Right atrium auricular region (tissue), 2 donors: ENCODE measurements at regions not wholly inside any gene's neighbourhood (a gene's known extent, or its start where the extent isn't known, plus 50 kb on each side); places are given as distances from the start of the nearest gene placed in this dataset.
"Not testable (repeated sequence)": the region's sequence is repeated elsewhere in the genome, so short reads cannot be mapped to it uniquely, and the experiment has no call there.

ENCODE experiments used
- DNase-seq: peaks from one replicate; pipeline ENCODE4 v3.0.0-alpha.2; 2019; ENCODE audit warnings: low spot score
- H3K27ac ChIP-seq, 2 donors: fragments of 200-600 bp; sonication (generic); 1 replicate in 1 of 2; 2 replicates in 1 of 2; pipeline ENCODE4 v1.5.1; 2016 to 2019
- H3K27me3 ChIP-seq, 2 donors: fragments of 200-600 bp; sonication (generic); one replicate each; pipeline versions ENCODE4 v1.5.1 to v1.6.0; 2017 to 2019
- H3K36me3 ChIP-seq: fragments of 200-600 bp; sonication (generic); one replicate; pipeline ENCODE4 v1.5.1; 2016
- H3K4me1 ChIP-seq, 2 donors: fragments of 200-600 bp; sonication (generic); one replicate each; pipeline versions ENCODE4 v1.5.1 to v1.6.0; 2017 to 2019
- H3K4me3 ChIP-seq, 2 donors: fragments of 200-600 bp; sonication (generic); 1 replicate in 1 of 2; 2 replicates in 1 of 2; pipeline ENCODE4 v1.5.1; 2017 to 2019; ENCODE audit warnings: mild to moderate bottlenecking in 1 of 2, moderate library complexity in 1 of 2
- H3K9me3 ChIP-seq, 2 donors: fragments of 200-600 bp; sonication (generic); one replicate each; pipeline ENCODE4 v1.5.1; 2019
- TF ChIP-seq, protein P1 (sequence below), 2 donors: fragments of 200-600 bp; sonication (generic); IDR thresholded peaks; one replicate each; pipeline ENCODE4 v1.5.1; 2019; ENCODE audit warnings: antibody characterized with exemption in 2 of 2

DNA sequence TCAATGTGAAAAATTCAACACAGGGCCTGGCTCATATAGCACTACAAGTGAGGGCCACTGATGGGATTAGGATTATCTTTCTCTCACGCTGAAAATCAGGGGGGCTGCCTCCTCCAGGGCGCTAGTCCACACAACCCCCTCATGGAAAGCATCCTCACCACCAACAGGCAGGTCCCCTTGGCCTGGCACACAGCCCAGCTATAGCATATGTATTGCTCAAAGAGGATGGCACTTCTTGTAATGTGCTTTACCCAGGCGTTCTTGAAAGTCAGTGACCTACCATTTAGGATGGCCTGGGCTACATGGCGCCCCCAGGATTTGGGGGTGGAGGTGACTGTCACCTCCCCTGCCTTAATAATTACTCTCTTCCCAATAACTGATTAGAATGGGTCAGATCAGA is 71.0 kb upstream of the LSM6 start:
- Histone ChIP-seq H3K36me3 (no peaks in the 10 kb centered on the region), H3K4me1 (no peaks in the 10 kb centered on the region), H3K27me3 (no peaks in the 10 kb centered on the region), H3K27ac (no peak overlapping the region), H3K9me3 (no peaks in the 10 kb centered on the region), H3K4me3 (no peak overlapping the region)
- no peak for DNase-seq
- TF ChIP-seq, protein P1, sequence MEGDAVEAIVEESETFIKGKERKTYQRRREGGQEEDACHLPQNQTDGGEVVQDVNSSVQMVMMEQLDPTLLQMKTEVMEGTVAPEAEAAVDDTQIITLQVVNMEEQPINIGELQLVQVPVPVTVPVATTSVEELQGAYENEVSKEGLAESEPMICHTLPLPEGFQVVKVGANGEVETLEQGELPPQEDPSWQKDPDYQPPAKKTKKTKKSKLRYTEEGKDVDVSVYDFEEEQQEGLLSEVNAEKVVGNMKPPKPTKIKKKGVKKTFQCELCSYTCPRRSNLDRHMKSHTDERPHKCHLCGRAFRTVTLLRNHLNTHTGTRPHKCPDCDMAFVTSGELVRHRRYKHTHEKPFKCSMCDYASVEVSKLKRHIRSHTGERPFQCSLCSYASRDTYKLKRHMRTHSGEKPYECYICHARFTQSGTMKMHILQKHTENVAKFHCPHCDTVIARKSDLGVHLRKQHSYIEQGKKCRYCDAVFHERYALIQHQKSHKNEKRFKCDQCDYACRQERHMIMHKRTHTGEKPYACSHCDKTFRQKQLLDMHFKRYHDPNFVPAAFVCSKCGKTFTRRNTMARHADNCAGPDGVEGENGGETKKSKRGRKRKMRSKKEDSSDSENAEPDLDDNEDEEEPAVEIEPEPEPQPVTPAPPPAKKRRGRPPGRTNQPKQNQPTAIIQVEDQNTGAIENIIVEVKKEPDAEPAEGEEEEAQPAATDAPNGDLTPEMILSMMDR (IDR thresholded peaks at IDR 0.05): no peak

DNA sequence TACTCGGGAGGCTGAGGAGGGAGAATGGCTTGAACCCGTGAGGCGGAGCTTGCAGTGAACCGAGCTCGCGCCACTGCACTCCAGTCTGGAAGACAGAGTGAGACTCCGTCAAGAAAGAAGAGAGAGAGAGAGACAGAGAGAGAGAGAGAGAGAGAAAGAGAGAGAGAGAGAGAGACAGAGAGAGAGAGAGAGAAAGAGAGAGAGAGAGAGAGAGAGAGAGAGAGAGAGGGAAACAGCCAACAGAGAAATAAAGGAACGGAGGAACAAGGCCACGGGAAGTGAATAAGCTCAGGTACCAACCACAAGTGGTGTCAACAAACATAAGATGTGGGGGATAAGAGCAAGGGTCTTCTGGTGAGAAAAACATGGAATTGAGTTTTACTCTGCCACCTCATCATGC is 71.5 kb upstream of the LSM6 start:
- H3K9me3 ChIP-seq, H3K4me1 ChIP-seq, DNase-seq, H3K27ac ChIP-seq, H3K27me3 ChIP-seq, H3K4me3 ChIP-seq, H3K36me3 ChIP-seq: not testable (repeated sequence)

DNA sequence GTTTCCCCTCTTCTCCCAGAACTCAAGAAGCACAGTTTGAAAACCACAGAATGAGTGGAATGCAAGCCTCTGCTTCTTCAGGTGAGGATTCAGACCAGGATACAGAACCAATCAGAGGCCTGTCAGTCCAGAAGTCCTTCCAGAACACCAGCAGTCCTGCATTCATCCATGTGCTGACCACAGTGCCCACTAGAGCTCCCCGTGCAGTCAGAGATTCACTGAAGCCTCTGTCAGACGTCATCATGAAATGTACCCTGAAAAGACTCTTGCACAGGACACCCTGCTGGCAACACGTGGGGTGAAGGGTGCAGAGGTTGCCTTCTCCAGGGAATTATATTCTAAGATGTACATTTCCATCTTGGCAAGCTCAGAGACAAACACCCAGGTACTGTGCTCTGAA is 75.9 kb upstream of the LSM6 start:
- no peaks in the 10 kb centered on the region for H3K4me1 ChIP-seq
- no peaks in the 10 kb centered on the region for H3K36me3 ChIP-seq
- DNase-seq: no peak
- no peaks in the 10 kb centered on the region for H3K9me3 ChIP-seq
- H3K4me3 ChIP-seq: no peak overlapping the region
- no peaks in the 10 kb centered on the region for H3K27me3 ChIP-seq
- TF ChIP-seq, protein P1 (IDR thresholded peaks at IDR 0.05): no peak
- no peak overlapping the region for H3K27ac ChIP-seq

DNA sequence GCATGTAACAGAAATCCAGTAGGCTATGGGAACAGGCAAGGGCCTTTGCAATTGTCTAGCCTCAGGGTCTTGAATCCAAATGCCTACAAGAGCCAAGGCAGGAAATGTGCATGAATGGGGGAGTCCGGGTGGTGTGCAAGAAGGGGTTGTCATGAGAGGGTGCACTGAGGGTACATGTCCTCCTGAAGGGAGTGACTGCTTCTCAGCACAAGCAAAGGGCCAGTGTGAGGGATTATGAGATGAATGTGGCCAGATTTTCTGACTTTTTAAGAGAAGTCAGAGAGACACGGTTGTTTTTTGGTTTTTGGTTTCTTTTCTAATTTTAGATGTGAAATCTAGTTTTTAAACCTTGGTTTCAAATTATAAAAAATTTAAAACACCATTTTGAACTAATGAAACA is 76.5 kb upstream of the LSM6 start:
- H3K4me1 ChIP-seq: no peaks in the 10 kb centered on the region
- no peak overlapping the region for H3K4me3 ChIP-seq
- no peaks in the 10 kb centered on the region for H3K27me3 ChIP-seq
- no peaks in the 10 kb centered on the region for H3K36me3 ChIP-seq
- no peaks in the 10 kb centered on the region for H3K9me3 ChIP-seq
- no peak overlapping the region for H3K27ac ChIP-seq
- TF ChIP-seq, protein P1 (IDR thresholded peaks at IDR 0.05): no peak
- DNase-seq: no peak

DNA sequence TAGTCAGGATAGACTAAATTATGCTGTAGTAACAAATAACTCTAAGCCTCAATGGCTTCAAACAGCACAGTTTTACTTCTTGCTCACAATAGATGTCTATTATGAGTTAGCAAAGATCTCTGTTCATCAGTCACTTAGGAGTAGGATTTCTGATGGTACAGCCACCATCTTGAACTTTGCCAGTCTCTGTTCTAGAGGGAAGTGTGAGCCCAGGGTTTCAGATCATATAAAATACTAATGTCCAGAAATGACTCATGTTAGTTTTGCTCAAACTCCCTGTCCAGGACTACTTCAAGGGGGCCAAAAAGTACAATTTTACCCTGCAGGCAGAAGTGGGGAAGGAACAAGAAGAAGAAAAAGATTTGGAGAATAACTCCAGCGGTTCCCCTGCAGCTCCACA is 77.1 kb upstream of the LSM6 start:
- no peak overlapping the region for H3K27ac ChIP-seq
- TF ChIP-seq, protein P1 (IDR thresholded peaks at IDR 0.05): no peak
- no peaks in the 10 kb centered on the region for H3K9me3 ChIP-seq
- no peak overlapping the region for H3K4me3 ChIP-seq
- no peaks in the 10 kb centered on the region for H3K4me1 ChIP-seq
- no peak for DNase-seq
- no peaks in the 10 kb centered on the region for H3K27me3 ChIP-seq
- no peaks in the 10 kb centered on the region for H3K36me3 ChIP-seq

DNA sequence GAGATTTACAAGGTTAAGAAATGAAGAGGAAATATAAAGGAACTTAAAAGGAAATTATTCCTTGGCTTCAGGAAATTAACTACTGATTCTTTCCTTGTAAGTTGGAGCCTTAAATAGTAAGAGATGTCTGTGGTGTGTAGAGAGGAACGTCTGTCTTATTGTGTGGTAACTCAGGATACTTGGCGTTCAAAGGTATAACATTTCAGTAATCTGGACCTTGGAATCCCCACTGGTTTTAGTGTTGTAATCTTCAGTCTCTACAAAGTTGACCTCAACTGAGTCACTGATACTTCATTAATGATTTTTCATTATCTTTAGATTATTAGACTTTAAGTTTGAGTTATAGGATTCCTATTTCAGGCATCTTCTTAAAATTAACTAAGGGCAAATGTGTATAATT is 79.1 kb upstream of the LSM6 start:
- no peaks in the 10 kb centered on the region for H3K36me3 ChIP-seq
- DNase-seq: no peak
- H3K9me3 ChIP-seq: no peaks in the 10 kb centered on the region
- no peak overlapping the region for H3K27ac ChIP-seq
- no peak overlapping the region for H3K4me3 ChIP-seq
- H3K4me1 ChIP-seq: no peaks in the 10 kb centered on the region
- TF ChIP-seq, protein P1 (IDR thresholded peaks at IDR 0.05): no peak
- no peaks in the 10 kb centered on the region for H3K27me3 ChIP-seq
